ENCODE measurements at regions not wholly inside any gene's neighbourhood (a gene's known extent, or its start where the extent isn't known, plus 50 kb on each side); places are given as distances from the start of the nearest gene placed in this dataset.

DNA sequence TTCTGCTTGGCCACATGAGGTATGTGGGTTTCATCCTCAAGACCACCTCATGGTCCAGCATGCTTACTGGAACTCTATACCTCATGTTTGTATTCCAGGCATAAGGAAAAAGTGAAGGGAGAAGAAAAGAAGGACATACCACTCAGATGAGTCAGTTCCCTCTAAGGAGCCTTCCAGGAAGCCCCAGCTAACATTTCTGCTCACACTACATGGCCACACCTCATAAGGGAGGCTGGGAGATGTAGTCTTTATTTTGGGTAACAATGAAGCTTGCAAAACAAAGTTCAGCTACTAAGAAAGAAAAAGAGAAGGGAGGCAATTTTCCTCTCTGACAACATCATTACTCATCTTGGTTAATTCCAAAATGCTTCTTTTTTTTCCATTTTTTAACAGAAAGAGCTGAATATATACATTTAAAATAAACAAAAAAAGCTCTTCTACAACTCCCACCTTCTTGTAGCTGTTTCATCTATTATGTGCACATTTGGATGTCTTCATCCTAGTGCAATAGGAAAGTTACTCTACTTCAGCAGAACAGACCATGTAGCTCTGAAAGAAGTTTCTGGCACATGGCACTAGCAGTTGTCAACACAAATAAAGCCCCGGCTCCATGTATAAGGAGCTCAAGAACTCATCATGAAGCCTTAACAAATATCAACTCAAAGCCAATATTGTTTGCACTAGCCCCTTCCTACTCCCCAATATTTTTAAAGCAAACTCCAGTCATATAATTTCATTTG is 123.6 kb upstream of the CCDC112 start:
- TF ChIP-seq POLR2AphosphoS5 (IDR thresholded peaks at IDR 0.05; ENCODE audit: borderline replicate concordance, low read depth, low read length) = no peak
- TF ChIP-seq EZH2 (IDR thresholded peaks at IDR 0.05) = no peak
